GM12873 (cell line): ENCODE measurements at regions not wholly inside any gene's neighbourhood (a gene's known extent, or its start where the extent isn't known, plus 50 kb on each side); places are given as distances from the start of the nearest gene placed in this dataset.

Experiments
- TF ChIP-seq, protein P1 (sequence below): IDR thresholded peaks from 2 replicates; pipeline ENCODE4 v1.5.1; 2012; ENCODE audit warnings: low read depth, mild to moderate bottlenecking, moderate library complexity, low read length, control low read depth; ENCODE audit not compliant: insufficient read depth; ENCODE audit errors: missing control alignments

DNA sequence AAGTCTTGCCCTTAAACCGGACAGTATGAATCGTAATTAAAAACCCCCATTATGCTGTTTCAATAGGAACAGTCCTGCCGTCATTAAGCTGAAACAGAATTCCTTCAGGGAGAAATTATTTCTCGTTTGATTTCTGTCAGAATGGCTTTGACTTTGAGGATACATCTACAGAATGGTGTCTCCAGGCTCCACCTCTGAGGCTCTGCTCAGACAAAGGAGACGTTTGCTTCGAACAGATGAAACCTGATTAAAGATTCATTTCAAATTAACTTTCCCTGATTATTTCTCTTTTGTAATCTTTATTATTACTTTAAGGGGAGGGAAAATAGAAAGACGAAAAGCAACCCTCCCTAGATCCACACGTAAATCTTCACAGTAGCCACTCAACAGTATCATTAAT, 106.9 kb downstream of the TMEM114 start:
- TF ChIP-seq, protein P1, sequence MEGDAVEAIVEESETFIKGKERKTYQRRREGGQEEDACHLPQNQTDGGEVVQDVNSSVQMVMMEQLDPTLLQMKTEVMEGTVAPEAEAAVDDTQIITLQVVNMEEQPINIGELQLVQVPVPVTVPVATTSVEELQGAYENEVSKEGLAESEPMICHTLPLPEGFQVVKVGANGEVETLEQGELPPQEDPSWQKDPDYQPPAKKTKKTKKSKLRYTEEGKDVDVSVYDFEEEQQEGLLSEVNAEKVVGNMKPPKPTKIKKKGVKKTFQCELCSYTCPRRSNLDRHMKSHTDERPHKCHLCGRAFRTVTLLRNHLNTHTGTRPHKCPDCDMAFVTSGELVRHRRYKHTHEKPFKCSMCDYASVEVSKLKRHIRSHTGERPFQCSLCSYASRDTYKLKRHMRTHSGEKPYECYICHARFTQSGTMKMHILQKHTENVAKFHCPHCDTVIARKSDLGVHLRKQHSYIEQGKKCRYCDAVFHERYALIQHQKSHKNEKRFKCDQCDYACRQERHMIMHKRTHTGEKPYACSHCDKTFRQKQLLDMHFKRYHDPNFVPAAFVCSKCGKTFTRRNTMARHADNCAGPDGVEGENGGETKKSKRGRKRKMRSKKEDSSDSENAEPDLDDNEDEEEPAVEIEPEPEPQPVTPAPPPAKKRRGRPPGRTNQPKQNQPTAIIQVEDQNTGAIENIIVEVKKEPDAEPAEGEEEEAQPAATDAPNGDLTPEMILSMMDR: no peak

DNA sequence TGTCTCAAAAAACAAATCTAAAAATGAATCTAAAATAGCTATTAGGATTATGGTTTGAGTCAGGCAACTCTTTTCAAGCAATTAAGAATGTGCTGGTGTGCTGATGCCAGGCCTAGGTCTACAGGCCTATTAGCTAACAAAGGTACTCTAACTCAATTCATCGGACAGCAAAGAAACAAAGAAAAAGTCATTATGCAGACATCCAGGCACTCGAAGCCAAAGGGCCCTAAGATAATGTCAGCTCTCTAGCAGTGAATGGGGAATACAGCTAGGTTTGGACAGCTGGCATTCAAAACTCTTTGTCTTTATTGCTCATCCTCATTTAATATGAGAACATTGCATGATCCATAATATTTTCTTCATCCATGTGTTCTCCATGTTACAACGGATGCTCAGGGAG, 108.5 kb downstream of the TMEM114 start:
- TF ChIP-seq, protein P1: no peak

DNA sequence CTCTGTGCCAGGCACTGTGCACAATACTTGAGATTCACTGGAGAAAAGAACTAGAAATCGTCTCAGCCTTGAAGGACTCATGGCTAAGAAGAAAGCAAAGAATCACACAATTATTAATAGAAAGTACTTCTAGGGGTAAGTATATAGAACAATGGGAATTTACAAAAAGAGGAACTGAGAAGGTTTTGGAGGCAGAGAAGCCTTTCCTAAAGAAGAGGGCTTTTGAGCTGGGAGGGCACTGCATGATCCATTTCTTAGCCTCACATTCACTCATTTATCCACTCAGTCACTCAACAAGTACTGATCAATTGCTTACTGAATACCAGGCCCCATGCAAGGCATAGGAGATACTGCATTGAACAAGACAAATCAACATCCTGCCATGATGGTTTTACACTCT, 113.5 kb downstream of the TMEM114 start:
- TF ChIP-seq, protein P1: no peak

DNA sequence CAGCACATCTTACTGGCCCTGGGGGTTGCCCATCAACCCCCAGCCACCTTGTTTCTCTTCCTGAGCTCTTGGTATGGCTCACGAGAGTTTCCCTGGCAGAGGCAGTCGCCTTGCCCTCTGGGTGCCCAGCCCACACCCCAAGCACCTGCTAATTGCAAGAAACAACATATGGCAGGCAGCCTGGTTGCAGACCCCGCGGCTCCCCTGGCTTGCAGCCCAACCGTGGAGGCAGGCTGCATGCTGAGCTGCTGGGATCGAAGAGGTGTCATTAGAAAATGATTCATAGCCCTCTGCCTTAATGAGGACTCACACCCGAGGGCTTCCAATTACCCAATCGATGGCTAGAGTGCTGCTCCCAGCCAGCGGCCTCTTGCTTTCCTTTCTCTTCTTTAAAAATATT, 115.7 kb downstream of the TMEM114 start:
- TF ChIP-seq, protein P1: no peak

DNA sequence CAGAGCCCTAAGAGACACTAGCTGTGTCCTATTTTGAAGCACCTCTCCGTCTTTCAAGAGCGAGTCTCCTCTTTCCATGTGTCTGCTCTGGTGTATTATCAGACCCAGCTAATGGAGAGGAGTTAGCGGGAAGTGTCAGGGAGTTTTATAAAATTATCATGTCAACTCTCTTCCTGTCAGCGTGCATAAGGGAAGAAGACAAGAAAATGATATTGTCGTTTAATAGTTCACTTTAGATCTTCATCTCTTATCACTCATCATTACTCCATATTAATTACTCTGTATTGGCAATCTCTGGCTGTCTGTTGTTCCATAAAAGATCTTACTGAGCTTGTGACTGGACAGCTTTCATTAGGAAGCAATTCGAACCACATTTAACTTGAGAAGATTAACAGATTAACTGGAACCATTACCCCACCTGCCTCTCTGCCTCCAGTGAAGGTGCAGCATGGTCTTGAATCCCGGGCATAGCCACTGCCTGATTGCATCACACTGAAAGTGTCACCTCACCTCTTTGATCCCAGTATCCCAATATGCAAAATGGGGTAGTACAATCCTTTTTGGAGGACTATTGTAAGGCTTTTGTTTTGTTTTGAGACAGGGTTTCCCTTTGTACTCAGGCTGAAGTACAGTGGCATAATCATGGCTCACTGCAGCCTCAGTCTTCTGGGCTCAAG, 121.1 kb downstream of the TMEM114 start:
- TF ChIP-seq, protein P1: no peak

DNA sequence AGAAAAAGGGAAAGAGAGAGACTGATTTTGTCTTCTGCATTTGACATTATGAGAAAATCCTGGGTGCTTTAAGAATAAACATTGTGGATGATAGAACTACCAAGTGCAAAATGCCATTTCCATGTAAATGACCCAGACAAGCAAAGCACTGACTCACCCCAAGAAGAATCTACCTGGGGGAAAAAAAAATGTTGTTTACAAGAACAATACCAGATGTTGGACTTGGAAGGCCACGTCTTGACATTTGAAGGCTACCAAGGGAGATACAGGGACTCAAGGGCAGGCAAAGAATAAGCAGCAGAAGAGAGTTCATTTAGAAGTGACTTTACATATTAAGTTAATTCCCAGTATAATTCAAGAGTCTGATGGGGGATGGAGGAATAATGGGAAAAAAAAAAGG, 125.3 kb downstream of the TMEM114 start:
- TF ChIP-seq, protein P1: no peak

DNA sequence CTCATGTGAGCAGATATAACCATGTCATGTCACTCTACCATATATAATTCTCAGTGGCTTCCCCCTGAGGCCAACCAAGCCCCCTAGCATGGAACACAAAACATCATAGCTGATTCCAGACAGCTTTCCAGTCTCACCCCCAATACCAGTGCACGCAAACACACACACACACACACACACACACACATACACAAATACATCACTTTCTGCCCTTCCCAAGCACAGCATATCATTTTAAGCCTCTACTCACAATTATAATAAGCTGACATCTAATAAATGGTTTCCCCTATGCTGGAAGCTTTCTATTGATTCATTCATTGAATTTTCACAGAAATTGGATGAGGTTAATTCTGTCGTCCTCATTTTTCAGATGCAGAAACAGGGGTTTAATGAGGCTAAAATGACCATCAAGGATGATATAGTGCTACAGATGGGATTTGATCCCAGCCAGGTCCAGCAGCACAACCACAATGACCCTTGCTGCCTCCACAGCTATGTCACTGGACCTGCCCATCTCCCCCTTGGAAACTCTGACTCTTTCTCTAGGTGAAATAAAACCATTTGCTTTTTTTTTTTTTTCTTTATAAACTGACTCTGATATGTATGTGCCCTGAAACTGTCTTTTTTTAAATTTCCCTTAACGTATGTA, 131.1 kb downstream of the TMEM114 start:
- TF ChIP-seq, protein P1: no peak
